Right atrium auricular region (tissue), 2 donors: ENCODE measurements at regions not wholly inside any gene's neighbourhood (a gene's known extent, or its start where the extent isn't known, plus 50 kb on each side); places are given as distances from the start of the nearest gene placed in this dataset.
A peak's percentile ranks its signal among the peaks of the same experiment; 100 is the strongest.

Source experiments
- DNase-seq: peaks from one replicate; pipeline ENCODE4 v3.0.0-alpha.2; 2019; ENCODE audit warnings: low spot score
- H3K27ac ChIP-seq, 2 donors: fragments of 200-600 bp; sonication (generic); 1 replicate in 1 of 2; 2 replicates in 1 of 2; pipeline ENCODE4 v1.5.1; 2016 to 2019
- H3K27me3 ChIP-seq, 2 donors: fragments of 200-600 bp; sonication (generic); one replicate each; pipeline versions ENCODE4 v1.5.1 to v1.6.0; 2017 to 2019
- H3K36me3 ChIP-seq: fragments of 200-600 bp; sonication (generic); one replicate; pipeline ENCODE4 v1.5.1; 2016
- H3K4me1 ChIP-seq, 2 donors: fragments of 200-600 bp; sonication (generic); one replicate each; pipeline versions ENCODE4 v1.5.1 to v1.6.0; 2017 to 2019
- H3K4me3 ChIP-seq, 2 donors: fragments of 200-600 bp; sonication (generic); 1 replicate in 1 of 2; 2 replicates in 1 of 2; pipeline ENCODE4 v1.5.1; 2017 to 2019; ENCODE audit warnings: mild to moderate bottlenecking in 1 of 2, moderate library complexity in 1 of 2
- H3K9me3 ChIP-seq, 2 donors: fragments of 200-600 bp; sonication (generic); one replicate each; pipeline ENCODE4 v1.5.1; 2019
- TF ChIP-seq, protein P1 (sequence below), 2 donors: fragments of 200-600 bp; sonication (generic); IDR thresholded peaks; one replicate each; pipeline ENCODE4 v1.5.1; 2019; ENCODE audit warnings: antibody characterized with exemption in 2 of 2

DNA sequence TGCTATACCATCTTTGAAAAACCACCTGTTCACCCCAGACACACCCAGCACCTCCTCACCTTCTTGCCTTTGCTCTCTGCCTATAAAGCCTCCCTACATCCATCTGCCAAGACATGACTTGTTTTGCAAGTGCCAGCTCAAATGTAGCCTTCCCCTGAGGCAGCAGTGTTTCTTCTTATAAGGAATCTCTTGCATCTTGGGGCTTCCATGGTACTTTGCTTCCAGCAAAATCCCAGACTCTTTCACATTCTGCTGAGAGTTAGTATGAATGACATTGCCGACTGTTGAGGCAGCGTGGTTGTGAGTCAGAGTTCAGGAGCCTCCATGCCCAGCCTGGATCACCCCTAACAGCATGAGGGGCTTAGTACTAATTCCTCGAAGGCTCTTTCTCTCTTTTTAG lies 217.4 kb upstream of the RUNX1 start:
- TF ChIP-seq, protein P1, sequence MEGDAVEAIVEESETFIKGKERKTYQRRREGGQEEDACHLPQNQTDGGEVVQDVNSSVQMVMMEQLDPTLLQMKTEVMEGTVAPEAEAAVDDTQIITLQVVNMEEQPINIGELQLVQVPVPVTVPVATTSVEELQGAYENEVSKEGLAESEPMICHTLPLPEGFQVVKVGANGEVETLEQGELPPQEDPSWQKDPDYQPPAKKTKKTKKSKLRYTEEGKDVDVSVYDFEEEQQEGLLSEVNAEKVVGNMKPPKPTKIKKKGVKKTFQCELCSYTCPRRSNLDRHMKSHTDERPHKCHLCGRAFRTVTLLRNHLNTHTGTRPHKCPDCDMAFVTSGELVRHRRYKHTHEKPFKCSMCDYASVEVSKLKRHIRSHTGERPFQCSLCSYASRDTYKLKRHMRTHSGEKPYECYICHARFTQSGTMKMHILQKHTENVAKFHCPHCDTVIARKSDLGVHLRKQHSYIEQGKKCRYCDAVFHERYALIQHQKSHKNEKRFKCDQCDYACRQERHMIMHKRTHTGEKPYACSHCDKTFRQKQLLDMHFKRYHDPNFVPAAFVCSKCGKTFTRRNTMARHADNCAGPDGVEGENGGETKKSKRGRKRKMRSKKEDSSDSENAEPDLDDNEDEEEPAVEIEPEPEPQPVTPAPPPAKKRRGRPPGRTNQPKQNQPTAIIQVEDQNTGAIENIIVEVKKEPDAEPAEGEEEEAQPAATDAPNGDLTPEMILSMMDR (IDR thresholded peaks at IDR 0.05) = no peak
- Histone ChIP-seq H3K9me3 (no peaks in the 10 kb centered on the region), H3K27me3 (no peaks in the 10 kb centered on the region), H3K27ac (no peak overlapping the region), H3K4me1 (no peaks in the 10 kb centered on the region), H3K36me3 (no peaks in the 10 kb centered on the region), H3K4me3 (no peak overlapping the region)
- DNase-seq = no peak

DNA sequence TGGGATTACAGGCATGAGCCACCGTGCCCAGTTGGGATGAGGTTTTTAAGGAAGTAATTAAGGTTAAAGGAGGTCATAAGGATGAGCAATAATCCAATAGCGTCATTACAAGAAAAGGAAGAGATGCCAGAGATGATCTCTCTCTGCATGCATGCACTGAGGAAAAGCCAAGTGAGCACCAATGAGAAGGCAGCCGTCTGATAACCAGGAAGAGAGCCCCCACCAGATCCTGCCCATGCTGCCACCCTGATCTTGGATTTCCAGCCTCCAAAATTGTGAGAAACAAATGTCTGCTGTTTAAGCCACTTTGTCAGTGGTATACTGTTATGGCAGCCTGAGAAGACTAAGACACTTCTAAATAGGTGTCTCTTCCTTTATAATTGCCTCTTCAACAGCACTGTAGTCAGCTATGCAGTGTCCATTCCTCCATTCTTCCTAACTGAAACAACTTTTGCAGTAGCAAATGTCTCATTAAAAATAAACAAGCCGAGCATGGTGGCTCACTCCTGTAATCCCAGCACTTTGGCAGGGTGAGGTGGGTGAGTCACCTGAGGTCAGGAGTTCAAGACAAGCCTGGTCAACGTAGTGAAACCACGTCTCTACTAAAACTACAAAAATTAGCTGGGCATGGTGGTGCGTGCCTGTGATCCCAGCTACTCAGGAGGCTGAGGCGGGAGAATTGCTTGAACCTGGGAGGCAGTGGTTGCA lies 216.2 kb upstream of the RUNX1 start:
- no peak for DNase-seq
- TF ChIP-seq, protein P1 (IDR thresholded peaks at IDR 0.05) = no peak
- H3K4me3 ChIP-seq = no peak overlapping the region
- no peaks in the 10 kb centered on the region for H3K36me3 ChIP-seq
- H3K27me3 ChIP-seq = no peaks in the 10 kb centered on the region
- H3K27ac ChIP-seq = no peak overlapping the region
- H3K9me3 ChIP-seq = no peaks in the 10 kb centered on the region
- H3K4me1 ChIP-seq = no peaks in the 10 kb centered on the region

DNA sequence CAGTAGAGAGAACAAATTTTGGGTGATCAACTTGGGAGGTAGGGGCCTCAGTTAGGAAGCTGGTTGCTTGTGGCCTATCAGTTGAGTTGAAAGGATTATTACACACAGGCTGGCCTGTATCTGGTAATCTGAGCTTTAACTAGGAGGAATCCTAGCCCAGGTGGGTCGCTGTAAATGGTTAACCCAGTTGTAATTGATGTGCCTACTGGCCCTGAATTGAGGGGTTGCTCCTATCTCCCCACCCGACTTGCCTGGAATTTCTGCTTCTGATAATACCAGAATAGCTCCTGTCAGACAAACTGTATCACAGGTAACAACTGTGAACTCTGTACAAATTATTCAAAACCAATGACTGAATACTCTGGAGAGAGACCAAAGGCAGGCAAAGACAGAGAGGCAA lies 210.4 kb upstream of the RUNX1 start:
- Histone ChIP-seq H3K4me1 (peaks cover 0 to 29% of the 10 kb centered on the region in 2 donors), H3K36me3 (no peaks in the 10 kb centered on the region), H3K27me3 (no peaks in the 10 kb centered on the region), H3K27ac (no peak overlapping the region), H3K4me3 (no peak overlapping the region), H3K9me3 (no peaks in the 10 kb centered on the region)
- TF ChIP-seq, protein P1 (IDR thresholded peaks at IDR 0.05) = no peak
- DNase-seq = no peak

- H3K9me3 ChIP-seq = no peaks in the 10 kb centered on the region
- no peak for DNase-seq
- H3K36me3 ChIP-seq = no peaks in the 10 kb centered on the region
- no peak overlapping the region for H3K4me3 ChIP-seq
- H3K4me1 ChIP-seq = peaks cover 0 to 31% of the 10 kb centered on the region in 2 donors
- no peaks in the 10 kb centered on the region for H3K27me3 ChIP-seq
- TF ChIP-seq, protein P1 (IDR thresholded peaks at IDR 0.05) = no peak
- no peak overlapping the region for H3K27ac ChIP-seq
Measured at GRCh38 chr21:35258521-35258920, 209.4 kb upstream of the RUNX1 start.

DNA sequence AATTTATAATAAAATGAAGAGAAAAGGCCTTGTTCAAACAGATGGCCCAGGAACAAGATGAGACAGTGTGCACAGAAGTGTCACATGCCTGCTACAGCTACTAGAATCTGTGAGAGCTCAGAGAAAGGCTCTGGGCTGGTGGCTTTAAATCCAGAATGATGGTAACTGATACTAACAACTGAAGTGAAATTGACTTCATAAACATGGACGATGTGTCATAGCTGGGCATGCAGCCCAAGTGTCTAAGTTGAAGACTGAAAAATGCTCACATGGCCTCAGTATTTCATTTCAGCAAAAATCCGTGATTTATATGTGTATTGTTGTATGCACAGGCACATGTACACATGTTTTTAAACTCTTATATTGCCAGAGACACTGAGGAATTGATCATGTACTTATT lies 208.3 kb upstream of the RUNX1 start:
- H3K27me3 ChIP-seq = no peaks in the 10 kb centered on the region
- no peak for DNase-seq
- H3K36me3 ChIP-seq = no peaks in the 10 kb centered on the region
- TF ChIP-seq, protein P1 (IDR thresholded peaks at IDR 0.05) = no peak
- H3K27ac ChIP-seq = peak overlapping the region; percentile 76 to 86
- peaks cover 0 to 31% of the 10 kb centered on the region in 2 donors for H3K4me1 ChIP-seq
- no peaks in the 10 kb centered on the region for H3K9me3 ChIP-seq
- no peak overlapping the region for H3K4me3 ChIP-seq

- Histone ChIP-seq H3K27me3 (no peaks in the 10 kb centered on the region), H3K4me3 (no peak overlapping the region), H3K36me3 (no peaks in the 10 kb centered on the region), H3K9me3 (no peaks in the 10 kb centered on the region), H3K27ac (peak overlapping the region; percentile 76 to 86), H3K4me1 (peaks cover 0 to 31% of the 10 kb centered on the region in 2 donors)
- TF ChIP-seq, protein P1 (IDR thresholded peaks at IDR 0.05) = no peak
- DNase-seq = peak; percentile 90
Measured at GRCh38 chr21:35256468-35256988, 207.4 kb upstream of the RUNX1 start.
